Mammary epithelial cell (primary cell): ENCODE measurements at regions not wholly inside any gene's neighbourhood (a gene's known extent, or its start where the extent isn't known, plus 50 kb on each side); places are given as distances from the start of the nearest gene placed in this dataset.

ENCODE experiments used
- EZH2 ChIP-seq: IDR thresholded peaks from 2 replicates; pipeline ENCODE4 v1.6.1; 2012; ENCODE audit warnings: low read length, inconsistent platforms, borderline replicate concordance
- TF ChIP-seq, protein P1 (sequence below), 2 donors: IDR thresholded peaks in 1 of 2; conservative IDR thresholded peaks in 1 of 2; 2 replicates each; pipeline ENCODE4 v1.5.1; 2011 to 2012; ENCODE audit warnings: inconsistent platforms in 2 of 2, low read length in 2 of 2, mild to moderate bottlenecking in 2 of 2, control low read depth in 1 of 2, low read depth in 1 of 2; ENCODE audit not compliant: insufficient read depth in 1 of 2; ENCODE audit errors: extremely low read depth in 1 of 2

GRCh38 chrX:114046695-114047279 is 537.1 kb upstream of the HTR2C start:
- TF ChIP-seq, protein P1, sequence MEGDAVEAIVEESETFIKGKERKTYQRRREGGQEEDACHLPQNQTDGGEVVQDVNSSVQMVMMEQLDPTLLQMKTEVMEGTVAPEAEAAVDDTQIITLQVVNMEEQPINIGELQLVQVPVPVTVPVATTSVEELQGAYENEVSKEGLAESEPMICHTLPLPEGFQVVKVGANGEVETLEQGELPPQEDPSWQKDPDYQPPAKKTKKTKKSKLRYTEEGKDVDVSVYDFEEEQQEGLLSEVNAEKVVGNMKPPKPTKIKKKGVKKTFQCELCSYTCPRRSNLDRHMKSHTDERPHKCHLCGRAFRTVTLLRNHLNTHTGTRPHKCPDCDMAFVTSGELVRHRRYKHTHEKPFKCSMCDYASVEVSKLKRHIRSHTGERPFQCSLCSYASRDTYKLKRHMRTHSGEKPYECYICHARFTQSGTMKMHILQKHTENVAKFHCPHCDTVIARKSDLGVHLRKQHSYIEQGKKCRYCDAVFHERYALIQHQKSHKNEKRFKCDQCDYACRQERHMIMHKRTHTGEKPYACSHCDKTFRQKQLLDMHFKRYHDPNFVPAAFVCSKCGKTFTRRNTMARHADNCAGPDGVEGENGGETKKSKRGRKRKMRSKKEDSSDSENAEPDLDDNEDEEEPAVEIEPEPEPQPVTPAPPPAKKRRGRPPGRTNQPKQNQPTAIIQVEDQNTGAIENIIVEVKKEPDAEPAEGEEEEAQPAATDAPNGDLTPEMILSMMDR (conservative IDR thresholded peaks at IDR 0.05 in 1 of 2, IDR thresholded peaks at IDR 0.05 in 1 of 2; ENCODE audit: extremely low read depth in 1 of 2, insufficient read depth in 1 of 2, low read depth in 1 of 2, low read length in 2 of 2): no peak
- no peak for TF ChIP-seq EZH2
